ENCODE measurements at regions not wholly inside any gene's neighbourhood (a gene's known extent, or its start where the extent isn't known, plus 50 kb on each side); places are given as distances from the start of the nearest gene placed in this dataset.

- TF ChIP-seq CTCF (IDR thresholded peaks at IDR 0.05): no peak
- no peak for DNase-seq (ENCODE audit: low spot score)
- Mint-ChIP-seq H3K36me3 (ENCODE audit: low read depth) (peaks cover 11% of the 10 kb centered on the region), H3K9me3 (ENCODE audit: low read depth) (peaks cover 21% of the 10 kb centered on the region), H3K4me1 (ENCODE audit: low read depth) (peaks cover 30% of the 10 kb centered on the region), H3K4me3 (ENCODE audit: unreplicated experiment) (no peak overlapping the region), H3K27me3 (ENCODE audit: low read depth) (peaks cover 3% of the 10 kb centered on the region), H3K27ac (ENCODE audit: unreplicated experiment) (no peak overlapping the region)
Measured at GRCh38 chr10:124329362-124329761, 89.4 kb downstream of the OAT start.

GRCh38 chr10:124328477-124329220, 90.1 kb downstream of the OAT start:
- DNase-seq (ENCODE audit: low spot score): no peak
- no peak for TF ChIP-seq CTCF (IDR thresholded peaks at IDR 0.05)
- peaks cover 21% of the 10 kb centered on the region for H3K9me3 Mint-ChIP-seq (ENCODE audit: low read depth)

DNA sequence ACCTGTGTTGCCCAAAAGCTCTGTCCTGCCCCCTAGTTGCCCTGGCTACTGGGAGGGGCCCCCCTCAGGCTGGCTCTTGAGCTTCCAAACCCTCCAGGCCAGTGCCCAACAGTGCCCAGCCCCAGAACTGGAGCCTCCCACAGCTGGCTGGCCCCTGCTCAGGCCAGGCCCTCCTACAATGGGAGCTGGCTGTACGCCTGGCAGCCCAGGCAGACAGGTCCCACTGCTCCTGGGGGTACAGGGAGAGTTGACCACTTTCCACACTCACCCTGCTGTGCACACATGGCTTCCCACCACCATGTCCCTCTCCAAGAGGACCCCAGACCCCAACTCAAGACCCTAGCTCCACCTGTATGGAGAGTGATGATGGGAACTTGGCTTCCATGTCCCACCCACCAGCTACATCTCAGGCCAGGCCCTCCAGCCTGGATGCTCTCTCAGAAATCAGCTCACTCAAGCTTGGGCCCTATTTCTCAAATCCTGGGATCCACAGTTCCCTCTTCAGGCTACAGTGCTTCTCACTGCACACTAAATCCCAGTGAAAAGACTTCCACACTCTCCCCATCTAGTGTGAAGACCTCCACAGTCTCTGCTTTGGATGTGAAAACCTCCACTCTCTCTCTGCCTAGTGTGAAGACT, 92.6 kb downstream of the OAT start:
- Mint-ChIP-seq H3K9me3 (ENCODE audit: low read depth) (peaks cover 4% of the 10 kb centered on the region), H3K4me3 (ENCODE audit: unreplicated experiment) (no peak overlapping the region), H3K27me3 (ENCODE audit: low read depth) (peaks cover 5% of the 10 kb centered on the region), H3K36me3 (ENCODE audit: low read depth) (peaks cover 4% of the 10 kb centered on the region), H3K27ac (ENCODE audit: unreplicated experiment) (no peak overlapping the region), H3K4me1 (ENCODE audit: low read depth) (peaks cover 14% of the 10 kb centered on the region)
- no peak for TF ChIP-seq CTCF (IDR thresholded peaks at IDR 0.05)
- DNase-seq (ENCODE audit: low spot score): no peak

More at GRCh38 chr10:124328477-124329220, 90.1 kb downstream of the OAT start:
- Mint-ChIP-seq H3K27ac (ENCODE audit: unreplicated experiment) (peak overlapping the region; percentile 74), H3K27me3 (ENCODE audit: low read depth) (peaks cover 5% of the 10 kb centered on the region), H3K36me3 (ENCODE audit: low read depth) (peaks cover 11% of the 10 kb centered on the region), H3K4me3 (ENCODE audit: unreplicated experiment) (no peak overlapping the region), H3K4me1 (ENCODE audit: low read depth) (peaks cover 26% of the 10 kb centered on the region)

GRCh38 chr10:124325633-124325914, 93.1 kb downstream of the OAT start:
- peaks cover 5% of the 10 kb centered on the region for H3K27me3 Mint-ChIP-seq (ENCODE audit: low read depth)
- no peak overlapping the region for H3K4me3 Mint-ChIP-seq (ENCODE audit: unreplicated experiment)
- H3K27ac Mint-ChIP-seq (ENCODE audit: unreplicated experiment): no peak overlapping the region
- DNase-seq (ENCODE audit: low spot score): no peak
- peaks cover 14% of the 10 kb centered on the region for H3K4me1 Mint-ChIP-seq (ENCODE audit: low read depth)
- no peak for TF ChIP-seq CTCF (IDR thresholded peaks at IDR 0.05)
- H3K36me3 Mint-ChIP-seq (ENCODE audit: low read depth): no peaks in the 10 kb centered on the region
- H3K9me3 Mint-ChIP-seq (ENCODE audit: low read depth): no peaks in the 10 kb centered on the region

DNA sequence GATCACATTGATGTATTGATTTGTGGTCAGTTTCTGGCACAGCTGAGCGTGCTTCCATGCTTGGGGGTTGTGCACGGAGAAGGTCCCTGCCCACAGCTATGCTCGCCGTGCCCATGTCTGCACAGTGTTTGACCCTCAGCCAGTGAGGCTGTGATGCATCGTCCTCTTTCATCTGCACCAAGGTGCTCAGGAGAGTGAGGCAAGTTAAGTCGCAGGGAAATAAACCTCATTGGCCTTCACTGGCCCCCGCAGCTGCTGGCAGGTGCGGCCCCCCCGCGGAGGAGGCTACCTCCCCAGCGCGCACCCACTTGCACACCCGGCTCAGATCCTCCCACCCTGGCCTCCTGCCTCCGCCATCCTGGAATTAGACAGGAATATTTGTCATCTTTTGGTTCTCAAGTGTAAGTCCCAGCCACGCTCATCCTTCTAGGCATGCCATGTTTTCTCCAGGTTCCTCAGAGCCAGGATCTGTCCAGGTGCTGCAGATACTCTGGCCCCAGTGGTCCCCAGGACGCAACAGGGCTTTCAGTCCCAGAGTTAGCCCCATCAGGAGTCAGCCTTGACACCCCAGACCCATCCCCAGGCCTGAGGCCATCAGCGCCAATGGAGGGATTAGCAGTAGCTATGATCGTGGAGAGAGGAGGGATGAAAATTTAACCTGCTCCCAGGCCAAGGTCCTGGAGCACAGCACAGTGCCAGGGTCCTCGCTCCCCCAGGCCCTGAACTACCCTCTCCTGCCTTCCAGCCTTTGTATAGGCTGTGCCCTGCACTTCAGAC, 93.7 kb downstream of the OAT start:
- H3K4me1 Mint-ChIP-seq (ENCODE audit: low read depth): peaks cover 18% of the 10 kb centered on the region
- no peak overlapping the region for H3K27ac Mint-ChIP-seq (ENCODE audit: unreplicated experiment)
- DNase-seq (ENCODE audit: low spot score): no peak
- peaks cover 5% of the 10 kb centered on the region for H3K27me3 Mint-ChIP-seq (ENCODE audit: low read depth)
- no peaks in the 10 kb centered on the region for H3K9me3 Mint-ChIP-seq (ENCODE audit: low read depth)
- no peak overlapping the region for H3K4me3 Mint-ChIP-seq (ENCODE audit: unreplicated experiment)
- H3K36me3 Mint-ChIP-seq (ENCODE audit: low read depth): no peaks in the 10 kb centered on the region
- no peak for TF ChIP-seq CTCF (IDR thresholded peaks at IDR 0.05)
